ENCODE measurements at regions not wholly inside any gene's neighbourhood (a gene's known extent, or its start where the extent isn't known, plus 50 kb on each side); places are given as distances from the start of the nearest gene placed in this dataset.

DNA sequence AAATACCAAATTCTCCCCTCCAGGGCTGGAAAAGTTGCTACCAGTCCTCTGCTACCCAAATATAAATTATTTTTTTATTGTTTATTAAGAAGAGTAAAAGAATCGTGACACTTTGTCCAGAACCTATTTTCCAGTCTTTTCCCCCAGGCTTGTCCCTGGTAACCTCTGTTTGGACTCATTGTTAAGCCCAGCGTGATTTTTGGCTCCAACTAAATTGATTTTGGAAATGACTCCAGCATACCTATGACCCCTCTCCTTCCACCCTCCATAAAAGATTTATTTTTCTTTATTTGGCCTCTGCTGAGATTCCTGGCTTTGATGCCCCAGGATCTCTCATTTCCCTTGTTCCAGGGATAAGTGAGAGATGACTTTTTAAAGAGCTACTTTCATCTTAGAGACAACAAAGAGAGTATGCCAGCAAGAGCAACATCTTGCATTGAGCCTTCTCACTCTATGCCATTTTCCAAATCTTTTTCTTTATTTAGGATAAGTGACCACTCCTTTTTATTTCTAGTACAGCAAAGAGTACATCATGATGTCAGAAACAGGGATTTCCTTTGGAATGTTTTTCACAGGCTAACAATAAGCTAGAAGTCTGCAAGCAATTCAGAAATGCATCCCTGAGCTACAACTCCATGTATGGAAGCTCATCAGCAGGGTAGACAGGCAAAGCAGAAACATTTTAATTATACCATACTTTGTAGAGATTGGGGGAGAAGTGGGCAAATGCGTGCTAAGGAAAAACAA, 75.8 kb downstream of the DAD1 start:
- no peak for TF ChIP-seq CTCF (IDR thresholded peaks at IDR 0.05)
- no peak for TF ChIP-seq POLR2A (IDR thresholded peaks at IDR 0.05)
- no peak for TF ChIP-seq EP300 (IDR thresholded peaks at IDR 0.05)
- TF ChIP-seq POLR2AphosphoS5 (IDR thresholded peaks at IDR 0.05), result no peak
